GM06990 (cell line): ENCODE measurements at regions not wholly inside any gene's neighbourhood (a gene's known extent, or its start where the extent isn't known, plus 50 kb on each side); places are given as distances from the start of the nearest gene placed in this dataset.

Source experiments
- DNase-seq: peaks from one replicate; pipeline ENCODE4 v3.0.0-alpha.2; 2011; ENCODE audit not compliant: insufficient read length; ENCODE audit errors: extremely low read depth
- H3K27me3 ChIP-seq: replicated peaks from 2 replicates; pipeline ENCODE4 v1.6.0; 2011; ENCODE audit warnings: low read length; ENCODE audit not compliant: control insufficient read depth, insufficient read depth
- H3K36me3 ChIP-seq: 2 replicates; pipeline ENCODE4 v1.5.1; 2011; ENCODE audit warnings: low read length; ENCODE audit not compliant: control insufficient read depth, insufficient read depth
- H3K4me3 ChIP-seq: replicated peaks from 2 replicates; pipeline ENCODE4 v1.5.1; 2011; ENCODE audit warnings: low read depth, mild to moderate bottlenecking, control low read depth, low read length
- TF ChIP-seq, protein P1 (sequence below): IDR thresholded peaks from 2 replicates; pipeline ENCODE4 v1.5.1; 2011; ENCODE audit warnings: low read length, control low read depth, mild to moderate bottlenecking, inconsistent platforms; ENCODE audit not compliant: insufficient read depth, poor library complexity, severe bottlenecking

GRCh38 chr15:47184003-47184907, 533.0 kb upstream of the SEMA6D start:
- Histone ChIP-seq H3K4me3 (no peak overlapping the region), H3K36me3 (no peaks in the 10 kb centered on the region), H3K27me3 (no peaks in the 10 kb centered on the region)
- DNase-seq: peak; percentile 8
- TF ChIP-seq, protein P1, sequence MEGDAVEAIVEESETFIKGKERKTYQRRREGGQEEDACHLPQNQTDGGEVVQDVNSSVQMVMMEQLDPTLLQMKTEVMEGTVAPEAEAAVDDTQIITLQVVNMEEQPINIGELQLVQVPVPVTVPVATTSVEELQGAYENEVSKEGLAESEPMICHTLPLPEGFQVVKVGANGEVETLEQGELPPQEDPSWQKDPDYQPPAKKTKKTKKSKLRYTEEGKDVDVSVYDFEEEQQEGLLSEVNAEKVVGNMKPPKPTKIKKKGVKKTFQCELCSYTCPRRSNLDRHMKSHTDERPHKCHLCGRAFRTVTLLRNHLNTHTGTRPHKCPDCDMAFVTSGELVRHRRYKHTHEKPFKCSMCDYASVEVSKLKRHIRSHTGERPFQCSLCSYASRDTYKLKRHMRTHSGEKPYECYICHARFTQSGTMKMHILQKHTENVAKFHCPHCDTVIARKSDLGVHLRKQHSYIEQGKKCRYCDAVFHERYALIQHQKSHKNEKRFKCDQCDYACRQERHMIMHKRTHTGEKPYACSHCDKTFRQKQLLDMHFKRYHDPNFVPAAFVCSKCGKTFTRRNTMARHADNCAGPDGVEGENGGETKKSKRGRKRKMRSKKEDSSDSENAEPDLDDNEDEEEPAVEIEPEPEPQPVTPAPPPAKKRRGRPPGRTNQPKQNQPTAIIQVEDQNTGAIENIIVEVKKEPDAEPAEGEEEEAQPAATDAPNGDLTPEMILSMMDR: no peak

DNA sequence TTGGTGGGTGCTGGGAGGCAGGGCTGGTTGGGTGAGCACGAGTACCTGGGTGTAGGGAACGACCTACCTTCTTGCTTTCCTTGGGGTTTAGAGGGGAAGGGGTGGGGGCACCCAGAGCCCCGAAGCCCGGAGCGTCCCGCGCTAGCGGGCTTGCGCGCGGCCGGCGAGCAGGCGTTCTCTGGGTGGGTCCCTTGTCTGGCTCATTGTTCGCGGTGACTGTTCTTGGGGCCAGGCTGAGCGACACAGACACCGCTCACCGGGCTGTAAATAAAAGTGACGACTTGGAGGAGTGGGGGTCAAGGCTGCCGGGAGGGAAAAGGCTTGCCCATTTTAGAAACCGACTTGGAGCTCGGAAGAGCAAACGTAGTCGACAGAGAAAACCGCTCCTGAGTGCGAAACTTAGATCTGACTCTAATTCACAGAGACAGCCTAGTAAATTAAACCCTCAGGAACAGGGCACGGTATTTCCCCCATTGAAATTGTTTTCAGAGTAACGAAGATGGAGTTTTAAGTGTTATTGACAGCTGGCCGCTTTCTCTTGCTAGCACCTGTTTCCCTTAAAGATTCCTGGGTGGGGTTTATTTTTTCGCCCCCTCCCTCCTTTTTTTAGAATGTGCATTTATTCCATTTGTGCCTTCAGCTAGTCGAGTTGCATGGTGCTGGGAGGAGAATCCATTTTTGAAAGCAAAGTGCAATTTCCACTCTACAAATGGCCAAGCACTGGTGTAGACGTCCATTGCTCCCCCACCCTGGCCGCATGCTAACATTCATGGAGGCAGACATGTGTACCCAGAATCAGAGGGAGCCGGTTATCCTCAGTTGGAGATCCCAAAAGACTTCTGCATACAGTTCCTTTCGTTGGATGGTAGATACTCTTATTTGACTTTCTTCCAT, 532.1 kb upstream of the SEMA6D start:
- H3K36me3 ChIP-seq: no peaks in the 10 kb centered on the region
- no peaks in the 10 kb centered on the region for H3K27me3 ChIP-seq
- TF ChIP-seq, protein P1: no peak
- DNase-seq: no peak
- H3K4me3 ChIP-seq: no peak overlapping the region

DNA sequence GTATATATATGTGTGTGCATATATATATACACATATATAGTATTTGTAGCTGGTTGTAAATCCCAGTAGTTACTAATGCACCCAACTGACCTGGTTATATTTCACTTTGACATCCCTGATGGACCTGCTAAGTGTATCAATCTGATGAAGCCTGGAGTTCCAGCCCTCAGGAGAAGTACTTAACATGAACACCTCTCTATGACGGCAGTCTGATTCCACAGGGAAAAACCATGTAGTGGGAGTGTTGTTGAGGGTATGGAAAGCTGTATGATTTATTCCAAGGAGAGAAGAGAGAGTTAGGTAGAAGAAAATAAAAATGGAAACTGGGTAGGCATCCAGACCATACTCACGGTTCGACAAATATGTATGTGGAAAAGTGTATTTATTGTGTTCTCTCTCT, 531.2 kb upstream of the SEMA6D start:
- TF ChIP-seq, protein P1: no peak
- DNase-seq: no peak
- no peaks in the 10 kb centered on the region for H3K27me3 ChIP-seq
- no peaks in the 10 kb centered on the region for H3K36me3 ChIP-seq
- no peak overlapping the region for H3K4me3 ChIP-seq

GRCh38 chr15:47188758-47189507, 528.4 kb upstream of the SEMA6D start:
- H3K36me3 ChIP-seq: no peaks in the 10 kb centered on the region
- H3K4me3 ChIP-seq: no peak overlapping the region
- DNase-seq: no peak
- TF ChIP-seq, protein P1: no peak
- no peaks in the 10 kb centered on the region for H3K27me3 ChIP-seq

DNA sequence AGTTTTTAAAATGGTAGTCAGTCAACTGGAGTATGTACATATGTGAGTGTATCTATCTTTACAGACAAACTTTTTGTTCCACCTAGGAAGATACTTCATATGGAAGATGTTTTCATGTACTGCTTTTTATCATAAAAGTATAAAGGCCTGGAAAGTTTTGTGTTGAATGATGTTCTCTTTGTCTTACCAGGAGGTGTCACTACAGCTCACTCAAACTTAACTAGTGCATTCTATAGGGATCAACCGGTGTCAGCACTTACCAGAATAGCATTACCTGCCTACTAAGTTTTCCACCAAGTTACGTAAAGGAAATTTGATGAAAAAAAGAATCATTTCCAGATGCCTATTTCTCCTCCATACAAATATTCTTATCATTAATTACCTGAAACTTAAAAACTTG, 522.6 kb upstream of the SEMA6D start:
- H3K4me3 ChIP-seq: no peak overlapping the region
- H3K27me3 ChIP-seq: no peaks in the 10 kb centered on the region
- no peaks in the 10 kb centered on the region for H3K36me3 ChIP-seq
- TF ChIP-seq, protein P1: peak; percentile 10
- no peak for DNase-seq
